ENCODE measurements at regions not wholly inside any gene's neighbourhood (a gene's known extent, or its start where the extent isn't known, plus 50 kb on each side); places are given as distances from the start of the nearest gene placed in this dataset.

- 61 to 68% (median 65%) methylated on average over 14 to 20 of the region's 20 CpGs for WGBS, 5 donors
- H3K27me3 ChIP-seq = peaks cover 0 to 18% (median 0%) of the 10 kb centered on the region in 3 donors
- peak in 2 of 3 donors; percentile 16 to 47 for TF ChIP-seq POLR2AphosphoS5 (IDR thresholded peaks at IDR 0.05)
- no peak for TF ChIP-seq EP300 (IDR thresholded peaks at IDR 0.05)
- peaks cover 0 to 10% (median 3%) of the 10 kb centered on the region in 4 donors for H3K4me1 ChIP-seq
- peak; percentile 39 to 71 for DNase-seq
- no peaks in the 10 kb centered on the region for H3K9me3 ChIP-seq
- H3K27ac ChIP-seq = peak overlapping the region in 1 of 5 donors; percentile 34
- intact Hi-C loops (cut with DNase I; ENCODE audit: low total_unique reads) = no loop called here
- H3K4me3 ChIP-seq = no peak overlapping the region
- no peaks in the 10 kb centered on the region for H3K36me3 ChIP-seq
Measured at GRCh38 chr20:58017231-58017969, 211.1 kb downstream of the ANKRD60 start.

GRCh38 chr20:58016779-58017178 lies 211.7 kb downstream of the ANKRD60 start:
- WGBS, 5 donors = 78 to 90% (median 88%) methylated on average over 2 of the region's 2 CpGs

GRCh38 chr20:58014628-58015315 lies 213.7 kb downstream of the ANKRD60 start:
- H3K4me1 ChIP-seq = peaks cover 0 to 4% (median 0%) of the 10 kb centered on the region in 4 donors
- no peak overlapping the region for H3K27ac ChIP-seq
- DNase-seq = no peak
- H3K9me3 ChIP-seq = no peaks in the 10 kb centered on the region
- no peak overlapping the region for H3K4me3 ChIP-seq
- H3K27me3 ChIP-seq = peaks cover 0 to 31% (median 0%) of the 10 kb centered on the region in 3 donors
- intact Hi-C loops (cut with DNase I; ENCODE audit: low total_unique reads) = no loop called here
- TF ChIP-seq CTCF (IDR thresholded peaks at IDR 0.05) (no peak), POLR2AphosphoS5 (IDR thresholded peaks at IDR 0.05) (no peak), POLR2A (IDR thresholded peaks at IDR 0.05) (no peak), EP300 (IDR thresholded peaks at IDR 0.05) (no peak)
- no peaks in the 10 kb centered on the region for H3K36me3 ChIP-seq
- WGBS, 5 donors = 34 to 57% (median 40%) methylated on average over 5 of the region's 5 CpGs

More at GRCh38 chr20:58016779-58017178, 211.7 kb downstream of the ANKRD60 start:
- intact Hi-C loops (cut with DNase I; ENCODE audit: low total_unique reads) = no loop called here
- Histone ChIP-seq H3K4me1 (peaks cover 0 to 10% (median 3%) of the 10 kb centered on the region in 4 donors), H3K27me3 (peaks cover 0 to 18% (median 0%) of the 10 kb centered on the region in 3 donors), H3K4me3 (no peak overlapping the region), H3K27ac (no peak overlapping the region), H3K36me3 (no peaks in the 10 kb centered on the region), H3K9me3 (no peaks in the 10 kb centered on the region)
- DNase-seq = no peak
- TF ChIP-seq EP300 (IDR thresholded peaks at IDR 0.05) = no peak
- no peak for TF ChIP-seq CTCF (IDR thresholded peaks at IDR 0.05)
- TF ChIP-seq POLR2AphosphoS5 (IDR thresholded peaks at IDR 0.05) = no peak
- no peak for TF ChIP-seq POLR2A (IDR thresholded peaks at IDR 0.05)

- DNase-seq = no peak
- 53 to 69% (median 66%) methylated on average over 16 of the region's 16 CpGs for WGBS, 5 donors
- intact Hi-C loops (cut with DNase I; ENCODE audit: low total_unique reads) = no loop called here
- peaks cover 0 to 4% (median 0%) of the 10 kb centered on the region in 4 donors for H3K4me1 ChIP-seq
- H3K36me3 ChIP-seq = no peaks in the 10 kb centered on the region
- TF ChIP-seq POLR2A (IDR thresholded peaks at IDR 0.05) = no peak
- no peak for TF ChIP-seq CTCF (IDR thresholded peaks at IDR 0.05)
- no peak for TF ChIP-seq EP300 (IDR thresholded peaks at IDR 0.05)
- no peak for TF ChIP-seq POLR2AphosphoS5 (IDR thresholded peaks at IDR 0.05)
- peaks cover 0 to 38% (median 0%) of the 10 kb centered on the region in 3 donors for H3K27me3 ChIP-seq
- no peaks in the 10 kb centered on the region for H3K9me3 ChIP-seq
- H3K27ac ChIP-seq = no peak overlapping the region
- no peak overlapping the region for H3K4me3 ChIP-seq
Measured at GRCh38 chr20:58012731-58013510, 215.5 kb downstream of the ANKRD60 start.
